RCC 7860 (cell line): ENCODE measurements at regions not wholly inside any gene's neighbourhood (a gene's known extent, or its start where the extent isn't known, plus 50 kb on each side); places are given as distances from the start of the nearest gene placed in this dataset.
"Not testable (repeated sequence)": the region's sequence is repeated elsewhere in the genome, so short reads cannot be mapped to it uniquely, and the experiment has no call there.

ENCODE experiments used
- DNase-seq: peaks from one replicate; pipeline ENCODE4 v3.0.0-alpha.2; 2015; ENCODE audit warnings: low spot score
- FAIRE-seq: peaks from 2 replicates; lab custom pipeline; 2012; peaks lifted over from hg19 to GRCh38; lab: Jason Lieb, UNC

- no peak for DNase-seq
These were observed 87.5 kb upstream of the RANBP3L start for GRCh38 chr5:36389245-36389644.

GRCh38 chr5:36390640-36391039 lies 88.9 kb upstream of the RANBP3L start:
- FAIRE-seq (no peak), DNase-seq (no peak)

More at GRCh38 chr5:36389245-36389644, 87.5 kb upstream of the RANBP3L start:
- no peak for FAIRE-seq

- FAIRE-seq (no peak), DNase-seq (no peak)
These were observed 90.5 kb upstream of the RANBP3L start for GRCh38 chr5:36392186-36392585.

- no peak for FAIRE-seq
- DNase-seq = no peak
These were observed 91.1 kb upstream of the RANBP3L start for GRCh38 chr5:36392818-36393217.

- FAIRE-seq (no peak), DNase-seq (no peak)
These were observed 92.1 kb upstream of the RANBP3L start for GRCh38 chr5:36393656-36394428.

- DNase-seq = no peak
- no peak for FAIRE-seq
These were observed 93.6 kb upstream of the RANBP3L start for GRCh38 chr5:36395260-36395659.

- DNase-seq, FAIRE-seq: not testable (repeated sequence)
These were observed 94.2 kb upstream of the RANBP3L start for GRCh38 chr5:36395947-36396346.

GRCh38 chr5:36396640-36397039 lies 94.9 kb upstream of the RANBP3L start:
- DNase-seq (no peak), FAIRE-seq (no peak)

GRCh38 chr5:36397901-36398536 lies 96.3 kb upstream of the RANBP3L start:
- FAIRE-seq = no peak
- peak; percentile 32 for DNase-seq

GRCh38 chr5:36402512-36402906 lies 100.8 kb upstream of the RANBP3L start:
- FAIRE-seq (peak; percentile 84), DNase-seq (peak; percentile 66)

GRCh38 chr5:36403632-36404311 lies 102.1 kb upstream of the RANBP3L start:
- DNase-seq (peak; percentile 95), FAIRE-seq (peak; percentile 98)

GRCh38 chr5:36406023-36406422 lies 104.3 kb upstream of the RANBP3L start:
- FAIRE-seq (no peak), DNase-seq (no peak)

GRCh38 chr5:36407396-36407795 lies 105.7 kb upstream of the RANBP3L start:
- DNase-seq = peak; percentile 53
- peak; percentile 73 for FAIRE-seq

GRCh38 chr5:36409711-36410110 lies 108.0 kb upstream of the RANBP3L start:
- not testable (repeated sequence) for DNase-seq, FAIRE-seq

GRCh38 chr5:36410672-36411071 lies 109.0 kb upstream of the RANBP3L start:
- DNase-seq, FAIRE-seq: not testable (repeated sequence)

GRCh38 chr5:36414869-36415282 lies 113.2 kb upstream of the RANBP3L start:
- DNase-seq (peak; percentile 55), FAIRE-seq (peak; percentile 94)

- FAIRE-seq (no peak), DNase-seq (no peak)
These were observed 114.9 kb upstream of the RANBP3L start for GRCh38 chr5:36416605-36417004.

- no peak for FAIRE-seq
- peak; percentile 16 for DNase-seq
These were observed 115.5 kb upstream of the RANBP3L start for GRCh38 chr5:36417221-36417620.

GRCh38 chr5:36417668-36418067 lies 116.0 kb upstream of the RANBP3L start:
- FAIRE-seq (no peak), DNase-seq (no peak)

GRCh38 chr5:36418152-36418979 lies 116.7 kb upstream of the RANBP3L start:
- no peak for FAIRE-seq
- DNase-seq = no peak

GRCh38 chr5:36421256-36421655 lies 119.6 kb upstream of the RANBP3L start:
- DNase-seq (no peak), FAIRE-seq (no peak)
